Vagina (tissue), 2 donors: ENCODE measurements at regions not wholly inside any gene's neighbourhood (a gene's known extent, or its start where the extent isn't known, plus 50 kb on each side); places are given as distances from the start of the nearest gene placed in this dataset.

ENCODE experiments used
- POLR2A ChIP-seq, 2 donors: fragments of 450-650 bp; IDR thresholded peaks; one replicate each; pipeline ENCODE4 v1.6.1; 2017; ENCODE audit warnings: antibody characterized with exemption in 2 of 2, mild to moderate bottlenecking in 2 of 2, moderate library complexity in 2 of 2
- POLR2AphosphoS5 ChIP-seq, 2 donors: sonication (generic); formaldehyde crosslinking; IDR thresholded peaks; one replicate each; pipeline ENCODE4 v1.9.0; 2017; ENCODE audit warnings: antibody characterized with exemption in 2 of 2, mild to moderate bottlenecking in 2 of 2, low read depth in 1 of 2; ENCODE audit not compliant: insufficient read depth in 1 of 2
- TF ChIP-seq, protein P1 (sequence below), 3 experiments: fragments of 450-650 bp in 2 of 3; fragments of 200-600 bp in 1 of 3; sonication (generic) in 1 of 3; IDR thresholded peaks; one replicate each; pipeline ENCODE4 v1.5.1; 2017 to 2019; ENCODE audit warnings: antibody characterized with exemption in 3 of 3, mild to moderate bottlenecking in 2 of 3, moderate library complexity in 2 of 3

DNA sequence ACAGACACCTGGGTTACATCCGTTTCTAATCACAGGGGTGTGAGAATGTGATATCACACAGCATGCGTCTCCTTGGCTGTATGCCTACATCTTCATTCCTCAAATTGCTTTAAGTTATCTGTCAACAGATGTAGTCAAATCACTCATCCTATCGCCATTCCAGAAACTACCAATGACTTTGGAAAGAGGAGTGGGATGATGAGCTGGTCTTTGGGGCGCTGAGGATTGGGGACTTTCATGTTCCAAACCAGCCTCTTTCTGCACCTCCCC is 104.8 kb downstream of the NAV1 start:
- TF ChIP-seq POLR2A (IDR thresholded peaks at IDR 0.05) = no peak
- TF ChIP-seq, protein P1, sequence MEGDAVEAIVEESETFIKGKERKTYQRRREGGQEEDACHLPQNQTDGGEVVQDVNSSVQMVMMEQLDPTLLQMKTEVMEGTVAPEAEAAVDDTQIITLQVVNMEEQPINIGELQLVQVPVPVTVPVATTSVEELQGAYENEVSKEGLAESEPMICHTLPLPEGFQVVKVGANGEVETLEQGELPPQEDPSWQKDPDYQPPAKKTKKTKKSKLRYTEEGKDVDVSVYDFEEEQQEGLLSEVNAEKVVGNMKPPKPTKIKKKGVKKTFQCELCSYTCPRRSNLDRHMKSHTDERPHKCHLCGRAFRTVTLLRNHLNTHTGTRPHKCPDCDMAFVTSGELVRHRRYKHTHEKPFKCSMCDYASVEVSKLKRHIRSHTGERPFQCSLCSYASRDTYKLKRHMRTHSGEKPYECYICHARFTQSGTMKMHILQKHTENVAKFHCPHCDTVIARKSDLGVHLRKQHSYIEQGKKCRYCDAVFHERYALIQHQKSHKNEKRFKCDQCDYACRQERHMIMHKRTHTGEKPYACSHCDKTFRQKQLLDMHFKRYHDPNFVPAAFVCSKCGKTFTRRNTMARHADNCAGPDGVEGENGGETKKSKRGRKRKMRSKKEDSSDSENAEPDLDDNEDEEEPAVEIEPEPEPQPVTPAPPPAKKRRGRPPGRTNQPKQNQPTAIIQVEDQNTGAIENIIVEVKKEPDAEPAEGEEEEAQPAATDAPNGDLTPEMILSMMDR (IDR thresholded peaks at IDR 0.05) = no peak
- TF ChIP-seq POLR2AphosphoS5 (IDR thresholded peaks at IDR 0.05; ENCODE audit: insufficient read depth in 1 of 2, low read depth in 1 of 2) = no peak
